ENCODE measurements at regions not wholly inside any gene's neighbourhood (a gene's known extent, or its start where the extent isn't known, plus 50 kb on each side); places are given as distances from the start of the nearest gene placed in this dataset.

DNA sequence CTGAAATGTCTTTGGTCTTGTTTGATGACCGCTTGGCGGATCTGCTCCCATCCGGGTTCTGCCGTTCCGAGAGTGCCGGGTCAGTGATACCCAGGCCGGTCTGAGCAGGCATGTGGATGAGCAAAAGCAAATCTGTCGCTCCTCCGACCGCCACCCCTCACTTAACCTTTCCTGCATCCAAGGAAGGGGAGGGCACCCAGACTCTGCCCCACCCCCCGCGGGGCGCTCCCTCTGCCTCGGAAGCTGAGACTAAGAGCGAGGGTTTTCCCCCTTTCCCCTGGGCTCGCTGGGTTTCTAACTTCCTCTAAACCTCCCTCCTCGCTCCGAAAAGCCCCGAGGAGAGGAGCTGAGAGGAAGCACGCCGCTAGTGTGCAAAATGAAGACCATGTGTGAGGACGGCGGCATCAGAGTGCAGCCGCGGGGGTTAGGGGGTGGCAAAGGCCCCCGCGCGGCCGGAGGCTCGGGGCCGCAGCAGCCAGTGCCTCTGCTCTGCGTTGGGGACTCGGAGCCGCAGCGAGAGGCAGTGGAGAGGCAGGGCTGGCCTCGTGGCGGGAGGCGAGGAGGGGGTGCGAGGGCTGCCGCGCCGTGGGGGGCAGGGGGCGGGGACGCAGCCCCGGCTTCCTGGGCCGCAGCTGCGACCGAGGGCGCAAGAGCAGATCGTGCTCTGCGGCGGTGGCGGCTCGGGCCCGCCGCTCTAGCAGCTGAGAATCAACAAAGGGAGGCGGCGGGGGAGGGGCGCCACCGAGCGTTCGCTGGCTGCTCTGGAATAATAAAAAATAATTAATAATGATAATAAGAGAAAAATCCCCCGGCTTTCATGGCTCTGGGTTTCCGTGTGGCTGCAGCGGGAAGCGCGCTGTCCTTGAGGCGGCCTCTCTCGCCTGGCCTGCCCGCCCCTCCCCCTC, 55.8 kb upstream of the BCOR start:
- peak overlapping the region; percentile 63 to 67 for H3K27ac ChIP-seq
- TF ChIP-seq, protein P1, sequence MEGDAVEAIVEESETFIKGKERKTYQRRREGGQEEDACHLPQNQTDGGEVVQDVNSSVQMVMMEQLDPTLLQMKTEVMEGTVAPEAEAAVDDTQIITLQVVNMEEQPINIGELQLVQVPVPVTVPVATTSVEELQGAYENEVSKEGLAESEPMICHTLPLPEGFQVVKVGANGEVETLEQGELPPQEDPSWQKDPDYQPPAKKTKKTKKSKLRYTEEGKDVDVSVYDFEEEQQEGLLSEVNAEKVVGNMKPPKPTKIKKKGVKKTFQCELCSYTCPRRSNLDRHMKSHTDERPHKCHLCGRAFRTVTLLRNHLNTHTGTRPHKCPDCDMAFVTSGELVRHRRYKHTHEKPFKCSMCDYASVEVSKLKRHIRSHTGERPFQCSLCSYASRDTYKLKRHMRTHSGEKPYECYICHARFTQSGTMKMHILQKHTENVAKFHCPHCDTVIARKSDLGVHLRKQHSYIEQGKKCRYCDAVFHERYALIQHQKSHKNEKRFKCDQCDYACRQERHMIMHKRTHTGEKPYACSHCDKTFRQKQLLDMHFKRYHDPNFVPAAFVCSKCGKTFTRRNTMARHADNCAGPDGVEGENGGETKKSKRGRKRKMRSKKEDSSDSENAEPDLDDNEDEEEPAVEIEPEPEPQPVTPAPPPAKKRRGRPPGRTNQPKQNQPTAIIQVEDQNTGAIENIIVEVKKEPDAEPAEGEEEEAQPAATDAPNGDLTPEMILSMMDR (IDR thresholded peaks at IDR 0.05): no peak
- no peaks in the 10 kb centered on the region for H3K36me3 ChIP-seq
- H3K4me3 ChIP-seq: peak overlapping the region; percentile 56 to 62
- peaks cover 9 to 10% of the 10 kb centered on the region in 2 donors for H3K4me1 ChIP-seq
- H3K9me3 ChIP-seq: no peaks in the 10 kb centered on the region
- intact Hi-C loops (cut with DNase I): loop anchor here (2.0 to 5.0 kb wide), 5 partner anchors 21 to 141 kb away; no protein-coding TSS in a partner anchor
- H3K27me3 ChIP-seq: peaks cover 8% of the 10 kb centered on the region
- DNase-seq (ENCODE audit: low spot score in 2 of 2): no peak

DNA sequence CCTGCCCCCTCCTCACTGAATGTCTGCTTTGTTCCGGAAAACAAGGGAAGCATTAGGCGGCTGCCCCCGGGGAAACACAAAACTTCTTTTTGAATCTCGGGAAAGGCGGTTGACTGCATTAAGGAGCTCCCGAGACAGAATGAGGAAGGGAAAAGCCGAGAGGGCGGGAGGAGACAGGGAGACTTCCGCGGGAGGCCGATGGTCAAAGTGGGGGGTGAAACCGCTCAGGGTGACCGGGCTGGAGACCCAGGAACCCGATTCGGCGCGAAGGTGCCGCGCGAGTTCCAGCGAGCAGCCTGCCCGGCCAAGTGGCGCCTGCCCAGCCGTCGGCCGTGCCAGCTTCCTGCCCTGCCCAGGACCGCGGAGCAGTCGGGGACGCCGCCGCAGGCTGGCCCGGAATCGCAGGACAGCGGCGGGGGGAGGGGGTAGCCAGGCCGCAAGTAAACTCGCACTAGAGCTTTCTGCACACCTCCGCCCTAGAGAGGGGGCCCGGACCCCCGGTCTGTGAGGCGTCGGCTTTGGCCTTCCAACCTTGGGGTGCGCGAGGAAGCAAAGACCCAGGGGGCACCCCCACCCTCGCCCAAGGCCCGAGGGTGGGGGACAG, 55.1 kb upstream of the BCOR start:
- H3K27me3 ChIP-seq: peaks cover 8% of the 10 kb centered on the region
- peak overlapping the region; percentile 63 to 67 for H3K27ac ChIP-seq
- TF ChIP-seq, protein P1 (IDR thresholded peaks at IDR 0.05): no peak
- no peaks in the 10 kb centered on the region for H3K36me3 ChIP-seq
- peak in 1 of 2 donors; percentile 78 for DNase-seq (ENCODE audit: low spot score in 2 of 2)
- H3K9me3 ChIP-seq: no peaks in the 10 kb centered on the region
- peaks cover 9 to 10% of the 10 kb centered on the region in 2 donors for H3K4me1 ChIP-seq
- intact Hi-C loops (cut with DNase I): loop anchor here (2.0 to 5.0 kb wide), 3 partner anchors 44 to 141 kb away; no protein-coding TSS in a partner anchor
- peak overlapping the region; percentile 56 to 62 for H3K4me3 ChIP-seq

DNA sequence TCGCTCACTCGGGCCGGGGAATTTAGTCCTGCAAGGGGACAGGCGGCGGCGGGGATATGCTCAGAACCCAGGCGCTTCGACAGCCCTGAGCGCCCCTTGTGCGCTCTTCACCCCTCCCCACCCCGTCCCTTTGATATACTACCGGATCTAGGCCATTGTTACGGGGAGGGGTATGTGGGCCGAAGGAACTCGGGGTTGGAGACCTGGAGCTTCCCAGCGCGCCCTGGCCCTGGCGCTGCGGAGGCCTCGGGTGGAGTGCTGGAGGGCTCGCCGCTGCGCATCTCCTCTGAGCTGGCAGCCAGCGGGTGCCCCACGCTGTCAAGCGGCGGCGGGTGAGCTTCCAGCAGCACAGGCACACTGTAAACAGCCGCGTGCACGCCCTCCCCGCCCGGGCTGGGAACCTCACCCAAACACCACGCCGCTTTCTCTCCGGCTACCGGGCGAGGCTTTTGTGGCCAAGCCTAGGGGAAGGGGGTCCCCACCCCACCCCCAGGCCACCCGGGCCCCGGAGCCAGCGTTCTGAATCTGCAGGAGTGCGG, 54.5 kb upstream of the BCOR start:
- Histone ChIP-seq H3K27ac (peak overlapping the region; percentile 63 to 67), H3K9me3 (no peaks in the 10 kb centered on the region), H3K36me3 (no peaks in the 10 kb centered on the region), H3K27me3 (peaks cover 8% of the 10 kb centered on the region), H3K4me1 (peaks cover 9 to 10% of the 10 kb centered on the region in 2 donors), H3K4me3 (peak overlapping the region; percentile 56 to 62)
- TF ChIP-seq, protein P1 (IDR thresholded peaks at IDR 0.05): no peak
- DNase-seq (ENCODE audit: low spot score in 2 of 2): no peak
- intact Hi-C loops (cut with DNase I): loop anchor here (2.0 to 5.0 kb wide), 3 partner anchors 43 to 140 kb away; no protein-coding TSS in a partner anchor

DNA sequence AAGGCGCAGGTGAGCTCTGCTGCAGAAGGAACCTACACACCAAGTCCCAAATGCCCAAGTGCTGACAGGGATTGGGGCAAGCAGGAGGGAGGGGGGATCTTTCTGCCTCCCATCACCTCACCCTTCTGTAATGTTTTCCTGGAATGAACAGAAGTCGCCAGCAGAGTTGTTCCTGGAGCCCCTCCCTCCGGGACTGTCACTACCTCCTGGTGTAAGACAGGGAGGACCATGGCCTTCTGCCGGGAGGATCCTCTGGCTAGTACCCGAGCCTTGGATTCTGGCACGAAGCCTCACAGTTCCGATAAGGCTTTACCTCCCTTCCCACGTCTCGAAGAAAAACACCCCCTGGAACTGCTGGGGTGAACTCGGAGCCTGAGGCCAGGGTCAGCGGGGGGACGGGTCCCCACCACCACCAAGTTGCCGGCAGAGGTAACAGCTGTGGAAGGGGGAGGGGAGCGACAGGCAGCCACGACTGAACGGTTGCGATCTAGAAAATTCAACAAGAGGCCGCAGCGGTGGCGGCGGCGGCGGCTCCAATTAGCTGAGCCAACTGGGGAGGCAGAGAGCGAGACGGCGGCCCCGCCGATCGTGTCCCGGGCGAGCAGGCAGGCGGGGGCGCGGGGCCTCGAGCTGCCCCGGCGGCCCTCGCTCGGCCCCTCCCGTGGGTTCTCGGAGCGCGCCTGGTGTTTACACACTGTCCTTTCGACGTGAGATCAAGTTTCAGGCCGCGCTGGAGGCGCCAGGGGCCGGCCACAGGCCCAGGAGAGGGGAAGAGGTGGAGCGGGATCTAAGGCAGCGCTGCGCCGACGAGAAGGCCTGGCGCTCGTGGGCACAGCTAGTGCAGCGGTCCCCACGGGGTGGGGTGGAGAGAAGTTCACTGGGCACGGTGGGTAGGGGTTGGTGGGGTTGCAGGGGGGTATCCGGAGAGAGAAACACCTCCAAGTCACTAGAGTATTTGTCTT, 53.7 kb upstream of the BCOR start:
- H3K4me3 ChIP-seq: peak overlapping the region in 1 of 2 donors; percentile 62
- peaks cover 8% of the 10 kb centered on the region for H3K27me3 ChIP-seq
- TF ChIP-seq, protein P1 (IDR thresholded peaks at IDR 0.05): no peak
- H3K4me1 ChIP-seq: peaks cover 9 to 10% of the 10 kb centered on the region in 2 donors
- H3K9me3 ChIP-seq: no peaks in the 10 kb centered on the region
- H3K36me3 ChIP-seq: no peaks in the 10 kb centered on the region
- intact Hi-C loops (cut with DNase I): loop anchor here (2.0 to 5.0 kb wide), 3 partner anchors 43 to 139 kb away; no protein-coding TSS in a partner anchor
- peak overlapping the region; percentile 48 to 67 for H3K27ac ChIP-seq
- no peak for DNase-seq (ENCODE audit: low spot score in 2 of 2)

Data from ascending aorta (tissue), 2 donors.